IPS-18a (cell line): ENCODE measurements at regions not wholly inside any gene's neighbourhood (a gene's known extent, or its start where the extent isn't known, plus 50 kb on each side); places are given as distances from the start of the nearest gene placed in this dataset.
"Not testable (repeated sequence)": the region's sequence is repeated elsewhere in the genome, so short reads cannot be mapped to it uniquely, and the experiment has no call there.

Source experiments
- H3K27ac ChIP-seq: one replicate; pipeline ENCODE4 v1.5.1; 2013; ENCODE audit warnings: low read length
- H3K27me3 ChIP-seq: one replicate; pipeline ENCODE4 v1.6.1; 2013; ENCODE audit warnings: mild to moderate bottlenecking, low read length; ENCODE audit not compliant: control insufficient read depth, insufficient read depth
- H3K36me3 ChIP-seq: one replicate; pipeline ENCODE4 v1.6.1; 2013; ENCODE audit warnings: low read depth, low read length; ENCODE audit not compliant: control insufficient read depth
- H3K4me1 ChIP-seq: one replicate; pipeline ENCODE4 v1.6.1; 2013; ENCODE audit warnings: low read depth, low read length; ENCODE audit not compliant: control insufficient read depth
- H3K4me3 ChIP-seq: one replicate; pipeline ENCODE4 v1.5.1; 2013; ENCODE audit warnings: low read length
- H3K9ac ChIP-seq: one replicate; pipeline ENCODE4 v1.6.1; 2013; ENCODE audit warnings: mild to moderate bottlenecking, low read length, moderate library complexity
- H3K9me3 ChIP-seq: one replicate; pipeline ENCODE4 v1.6.1; 2013; ENCODE audit warnings: low read depth, low read length; ENCODE audit not compliant: control insufficient read depth

- Histone ChIP-seq H3K9ac (no peak overlapping the region), H3K4me1 (peaks cover 12% of the 10 kb centered on the region), H3K36me3 (no peaks in the 10 kb centered on the region), H3K27ac (no peak overlapping the region), H3K27me3 (peaks cover 19% of the 10 kb centered on the region), H3K4me3 (no peak overlapping the region), H3K9me3 (no peaks in the 10 kb centered on the region)
These were observed 540.6 kb upstream of the SPRY2 start for GRCh38 chr13:80881495-80881894.

- Histone ChIP-seq H3K36me3 (no peaks in the 10 kb centered on the region), H3K4me1 (peaks cover 12% of the 10 kb centered on the region), H3K9me3 (no peaks in the 10 kb centered on the region), H3K4me3 (no peak overlapping the region), H3K27ac (no peak overlapping the region), H3K27me3 (peaks cover 19% of the 10 kb centered on the region), H3K9ac (no peak overlapping the region)
These were observed 540.1 kb upstream of the SPRY2 start for GRCh38 chr13:80881034-80881433.

- no peak overlapping the region for H3K9ac ChIP-seq
- no peaks in the 10 kb centered on the region for H3K36me3 ChIP-seq
- peaks cover 11% of the 10 kb centered on the region for H3K27me3 ChIP-seq
- H3K27ac ChIP-seq, result no peak overlapping the region
- H3K4me3 ChIP-seq, result no peak overlapping the region
- no peaks in the 10 kb centered on the region for H3K9me3 ChIP-seq
- peaks cover 12% of the 10 kb centered on the region for H3K4me1 ChIP-seq
These were observed 537.0 kb upstream of the SPRY2 start for GRCh38 chr13:80877944-80878241.

- Histone ChIP-seq H3K4me1 (peaks cover 10% of the 10 kb centered on the region), H3K27ac (no peak overlapping the region), H3K27me3 (peaks cover 11% of the 10 kb centered on the region), H3K36me3 (no peaks in the 10 kb centered on the region), H3K9me3 (no peaks in the 10 kb centered on the region), H3K4me3 (no peak overlapping the region), H3K9ac (no peak overlapping the region)
These were observed 536.5 kb upstream of the SPRY2 start for GRCh38 chr13:80877209-80877943.

- Histone ChIP-seq H3K9ac (no peak overlapping the region), H3K27me3 (no peaks in the 10 kb centered on the region), H3K9me3 (no peaks in the 10 kb centered on the region), H3K27ac (no peak overlapping the region), H3K36me3 (no peaks in the 10 kb centered on the region), H3K4me3 (no peak overlapping the region), H3K4me1 (peaks cover 2% of the 10 kb centered on the region)
These were observed 532.7 kb upstream of the SPRY2 start for GRCh38 chr13:80873589-80873988.

GRCh38 chr13:80871971-80872370, 531.0 kb upstream of the SPRY2 start:
- H3K27ac ChIP-seq, H3K9ac ChIP-seq, H3K9me3 ChIP-seq, H3K4me3 ChIP-seq, H3K27me3 ChIP-seq, H3K36me3 ChIP-seq, H3K4me1 ChIP-seq: not testable (repeated sequence)

GRCh38 chr13:80871481-80871880, 530.6 kb upstream of the SPRY2 start:
- Histone ChIP-seq H3K36me3 (no peaks in the 10 kb centered on the region), H3K4me1 (no peaks in the 10 kb centered on the region), H3K27ac (no peak overlapping the region), H3K9me3 (no peaks in the 10 kb centered on the region), H3K4me3 (no peak overlapping the region), H3K9ac (no peak overlapping the region), H3K27me3 (no peaks in the 10 kb centered on the region)

- no peaks in the 10 kb centered on the region for H3K36me3 ChIP-seq
- no peak overlapping the region for H3K27ac ChIP-seq
- no peak overlapping the region for H3K4me3 ChIP-seq
- no peaks in the 10 kb centered on the region for H3K9me3 ChIP-seq
- no peaks in the 10 kb centered on the region for H3K4me1 ChIP-seq
- H3K9ac ChIP-seq, result no peak overlapping the region
- H3K27me3 ChIP-seq, result no peaks in the 10 kb centered on the region
These were observed 529.3 kb upstream of the SPRY2 start for GRCh38 chr13:80870186-80870585.

GRCh38 chr13:80866921-80867320, 526.0 kb upstream of the SPRY2 start:
- no peak overlapping the region for H3K4me3 ChIP-seq
- no peak overlapping the region for H3K27ac ChIP-seq
- no peaks in the 10 kb centered on the region for H3K27me3 ChIP-seq
- no peaks in the 10 kb centered on the region for H3K9me3 ChIP-seq
- H3K4me1 ChIP-seq, result peaks cover 4% of the 10 kb centered on the region
- H3K36me3 ChIP-seq, result no peaks in the 10 kb centered on the region
- H3K9ac ChIP-seq, result no peak overlapping the region

GRCh38 chr13:80865329-80865728, 524.4 kb upstream of the SPRY2 start:
- Histone ChIP-seq H3K9me3 (no peaks in the 10 kb centered on the region), H3K4me3 (no peak overlapping the region), H3K27ac (no peak overlapping the region), H3K36me3 (no peaks in the 10 kb centered on the region), H3K9ac (no peak overlapping the region), H3K4me1 (peaks cover 4% of the 10 kb centered on the region), H3K27me3 (no peaks in the 10 kb centered on the region)

GRCh38 chr13:80862456-80862855, 521.5 kb upstream of the SPRY2 start:
- H3K4me3 ChIP-seq, result no peak overlapping the region
- no peaks in the 10 kb centered on the region for H3K36me3 ChIP-seq
- no peak overlapping the region for H3K9ac ChIP-seq
- H3K27ac ChIP-seq, result no peak overlapping the region
- H3K4me1 ChIP-seq, result peaks cover 11% of the 10 kb centered on the region
- no peaks in the 10 kb centered on the region for H3K9me3 ChIP-seq
- no peaks in the 10 kb centered on the region for H3K27me3 ChIP-seq

- Histone ChIP-seq H3K36me3 (no peaks in the 10 kb centered on the region), H3K27me3 (no peaks in the 10 kb centered on the region), H3K4me3 (no peak overlapping the region), H3K9me3 (no peaks in the 10 kb centered on the region), H3K27ac (no peak overlapping the region), H3K9ac (no peak overlapping the region), H3K4me1 (peaks cover 11% of the 10 kb centered on the region)
These were observed 519.9 kb upstream of the SPRY2 start for GRCh38 chr13:80860845-80861244.
